MCF 10A (cell line): ENCODE measurements at regions not wholly inside any gene's neighbourhood (a gene's known extent, or its start where the extent isn't known, plus 50 kb on each side); places are given as distances from the start of the nearest gene placed in this dataset.
"Not testable (repeated sequence)": the region's sequence is repeated elsewhere in the genome, so short reads cannot be mapped to it uniquely, and the experiment has no call there.

Experiments used
- BruUV-seq: library from RNA; stranded (reverse); fragments of 400-500 nt; replicated peaks from 2 replicates; lab custom pipeline; 2021; lab: Mats Ljungman, UMichigan
- CTCF ChIA-PET: fragments of 300-600 bp; sonication (Branson Sonifier 250); formaldehyde crosslinking; extraction: SDS; loops from one replicate; lab custom pipeline; 2021; ENCODE audit warnings: antibody characterized with exemption, inconsistent platforms; lab: Yijun Ruan, JAX
- POLR2A ChIA-PET: fragments of 300-600, 350-650 bp; sonication (Branson Sonifier 250); formaldehyde crosslinking; extraction: SDS; loops from one replicate; lab custom pipeline; 2020; ENCODE audit warnings: antibody characterized with exemption, inconsistent platforms; lab: Yijun Ruan, JAX
- DNase-seq: peaks from one replicate; pipeline ENCODE4 v3.0.0-alpha.2; 2018; ENCODE audit not compliant: unreplicated experiment
- H3K27ac Mint-ChIP-seq: one replicate; pipeline ENCODE4 v1.8.0; 2022; ENCODE audit warnings: mild to moderate bottlenecking, low read depth, mixed read lengths; ENCODE audit not compliant: unreplicated experiment
- H3K27me3 Mint-ChIP-seq: one replicate; pipeline ENCODE4 v1.8.0; 2022; ENCODE audit warnings: mixed read lengths; ENCODE audit not compliant: insufficient read depth, unreplicated experiment
- H3K36me3 Mint-ChIP-seq: one replicate; pipeline ENCODE4 v1.8.0; 2022; ENCODE audit warnings: mild to moderate bottlenecking, moderate library complexity, mixed read lengths; ENCODE audit not compliant: insufficient read depth, unreplicated experiment
- H3K4me1 Mint-ChIP-seq: one replicate; pipeline ENCODE4 v1.8.0; 2022; ENCODE audit warnings: mixed read lengths; ENCODE audit not compliant: insufficient read depth, unreplicated experiment
- H3K4me3 Mint-ChIP-seq: one replicate; pipeline ENCODE4 v1.8.0; 2022; ENCODE audit warnings: mild to moderate bottlenecking, moderate library complexity, mixed read lengths; ENCODE audit not compliant: unreplicated experiment
- H3K9me3 Mint-ChIP-seq: one replicate; pipeline ENCODE4 v1.8.0; 2022; ENCODE audit warnings: mixed read lengths; ENCODE audit not compliant: unreplicated experiment
- intact Hi-C: fragments of 100-400 bp; cut with micrococcal nuclease; formaldehyde crosslinking; loops from 2 replicates; pipeline ENCODE4 v1.14.1; 2022
- TF ChIP-seq, protein P1 (sequence below): fragments of 200-600 bp; IDR thresholded peaks from one replicate; pipeline ENCODE4 v1.8.0; 2022; ENCODE audit warnings: antibody characterized with exemption, mild to moderate bottlenecking; ENCODE audit not compliant: unreplicated experiment

- Mint-ChIP-seq H3K4me1 (no peaks in the 10 kb centered on the region), H3K27ac (no peak overlapping the region), H3K27me3 (no peaks in the 10 kb centered on the region), H3K4me3 (no peak overlapping the region), H3K9me3 (peaks cover 16% of the 10 kb centered on the region), H3K36me3 (peaks cover 7% of the 10 kb centered on the region)
- ChIA-PET CTCF (interaction anchor here (1.0 kb wide), 1 partner anchor 41 kb away, joined by 4 read pairs; no protein-coding TSS in a partner anchor), POLR2A (interaction anchor here (0.6 kb wide), 1 partner anchor 1337 kb away, joined by 3 read pairs; no protein-coding TSS in a partner anchor)
- no TSS peak for BruUV-seq
- DNase-seq = no peak
- TF ChIP-seq, protein P1, sequence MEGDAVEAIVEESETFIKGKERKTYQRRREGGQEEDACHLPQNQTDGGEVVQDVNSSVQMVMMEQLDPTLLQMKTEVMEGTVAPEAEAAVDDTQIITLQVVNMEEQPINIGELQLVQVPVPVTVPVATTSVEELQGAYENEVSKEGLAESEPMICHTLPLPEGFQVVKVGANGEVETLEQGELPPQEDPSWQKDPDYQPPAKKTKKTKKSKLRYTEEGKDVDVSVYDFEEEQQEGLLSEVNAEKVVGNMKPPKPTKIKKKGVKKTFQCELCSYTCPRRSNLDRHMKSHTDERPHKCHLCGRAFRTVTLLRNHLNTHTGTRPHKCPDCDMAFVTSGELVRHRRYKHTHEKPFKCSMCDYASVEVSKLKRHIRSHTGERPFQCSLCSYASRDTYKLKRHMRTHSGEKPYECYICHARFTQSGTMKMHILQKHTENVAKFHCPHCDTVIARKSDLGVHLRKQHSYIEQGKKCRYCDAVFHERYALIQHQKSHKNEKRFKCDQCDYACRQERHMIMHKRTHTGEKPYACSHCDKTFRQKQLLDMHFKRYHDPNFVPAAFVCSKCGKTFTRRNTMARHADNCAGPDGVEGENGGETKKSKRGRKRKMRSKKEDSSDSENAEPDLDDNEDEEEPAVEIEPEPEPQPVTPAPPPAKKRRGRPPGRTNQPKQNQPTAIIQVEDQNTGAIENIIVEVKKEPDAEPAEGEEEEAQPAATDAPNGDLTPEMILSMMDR = no peak
- intact Hi-C loops = no loop called here
These were observed 228.2 kb upstream of the CNTN3 start for GRCh38 chr3:74842649-74843048.

GRCh38 chr3:74842141-74842540 is 227.7 kb upstream of the CNTN3 start:
- Mint-ChIP-seq H3K4me3 (no peak overlapping the region), H3K27me3 (no peaks in the 10 kb centered on the region), H3K36me3 (peaks cover 7% of the 10 kb centered on the region), H3K27ac (no peak overlapping the region), H3K9me3 (peaks cover 16% of the 10 kb centered on the region), H3K4me1 (no peaks in the 10 kb centered on the region)
- ChIA-PET CTCF (interaction anchor here (1.0 kb wide), 1 partner anchor 41 kb away, joined by 4 read pairs; no protein-coding TSS in a partner anchor), POLR2A (no interaction called here)
- no peak for DNase-seq
- no TSS peak for BruUV-seq
- TF ChIP-seq, protein P1 = no peak
- intact Hi-C loops = no loop called here

DNA sequence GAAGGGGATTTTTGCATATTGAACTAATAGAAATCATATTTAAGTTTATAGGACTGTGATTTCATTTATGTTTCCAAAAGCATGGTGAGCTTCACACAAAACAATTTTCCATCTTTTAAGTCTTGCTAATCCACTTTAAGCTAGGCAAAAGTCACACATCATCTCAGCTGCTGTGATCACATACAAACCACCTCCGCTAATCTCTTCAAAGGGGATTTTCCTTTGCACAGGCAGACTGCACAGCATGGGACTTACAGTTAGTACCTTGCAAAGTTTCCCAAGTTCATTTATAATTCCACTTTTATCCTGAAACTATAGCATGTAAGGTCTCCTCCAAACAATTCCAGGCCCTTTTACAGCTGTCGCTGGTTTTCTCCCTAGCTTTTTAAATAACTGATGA is 225.1 kb upstream of the CNTN3 start:
- CTCF ChIA-PET = interaction anchor here (0.8 kb wide), 1 partner anchor 11 kb away, joined by 3 read pairs; no protein-coding TSS in a partner anchor
- DNase-seq = no peak
- Mint-ChIP-seq H3K9me3 (no peaks in the 10 kb centered on the region), H3K27ac (no peak overlapping the region), H3K36me3 (no peaks in the 10 kb centered on the region), H3K4me1 (no peaks in the 10 kb centered on the region), H3K4me3 (no peak overlapping the region), H3K27me3 (no peaks in the 10 kb centered on the region)
- TF ChIP-seq, protein P1 = no peak
- no TSS peak for BruUV-seq
- intact Hi-C loops = no loop called here
- POLR2A ChIA-PET = no interaction called here

GRCh38 chr3:74832925-74833324 is 218.5 kb upstream of the CNTN3 start:
- H3K27me3 Mint-ChIP-seq = no peaks in the 10 kb centered on the region
- intact Hi-C loops = no loop called here

DNA sequence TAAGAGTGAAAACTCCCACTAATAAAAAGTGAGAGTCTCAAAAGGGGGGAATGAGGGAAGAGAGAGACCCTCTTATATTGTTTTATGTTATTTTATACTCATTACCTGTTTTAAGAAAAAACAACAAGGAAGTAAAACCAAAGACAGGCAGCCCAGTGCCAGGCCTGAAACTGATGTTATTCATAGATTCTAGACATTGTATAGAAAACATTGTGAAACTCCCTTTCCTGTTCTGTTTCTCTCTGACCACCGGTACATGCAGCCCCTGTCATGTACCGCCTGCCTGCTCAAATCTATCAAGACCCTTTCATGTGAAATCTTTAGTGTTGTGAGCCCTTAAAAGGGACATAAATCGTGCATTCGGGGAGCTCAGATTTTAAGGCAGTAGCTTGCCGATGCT is 216.4 kb upstream of the CNTN3 start:
- H3K27ac Mint-ChIP-seq, H3K27me3 Mint-ChIP-seq, CTCF ChIA-PET, DNase-seq, BruUV-seq, intact Hi-C loops, H3K9me3 Mint-ChIP-seq, H3K36me3 Mint-ChIP-seq, POLR2A ChIA-PET, H3K4me1 Mint-ChIP-seq, H3K4me3 Mint-ChIP-seq: not testable (repeated sequence)

More at GRCh38 chr3:74832925-74833324, 218.5 kb upstream of the CNTN3 start:
- Mint-ChIP-seq H3K9me3 (peaks cover 7% of the 10 kb centered on the region), H3K27ac (no peak overlapping the region), H3K4me1 (peaks cover 5% of the 10 kb centered on the region), H3K36me3 (no peaks in the 10 kb centered on the region), H3K4me3 (no peak overlapping the region)
- POLR2A ChIA-PET = no interaction called here
- TF ChIP-seq, protein P1 = no peak
- CTCF ChIA-PET = no interaction called here
- no peak for DNase-seq
- BruUV-seq = no TSS peak

DNA sequence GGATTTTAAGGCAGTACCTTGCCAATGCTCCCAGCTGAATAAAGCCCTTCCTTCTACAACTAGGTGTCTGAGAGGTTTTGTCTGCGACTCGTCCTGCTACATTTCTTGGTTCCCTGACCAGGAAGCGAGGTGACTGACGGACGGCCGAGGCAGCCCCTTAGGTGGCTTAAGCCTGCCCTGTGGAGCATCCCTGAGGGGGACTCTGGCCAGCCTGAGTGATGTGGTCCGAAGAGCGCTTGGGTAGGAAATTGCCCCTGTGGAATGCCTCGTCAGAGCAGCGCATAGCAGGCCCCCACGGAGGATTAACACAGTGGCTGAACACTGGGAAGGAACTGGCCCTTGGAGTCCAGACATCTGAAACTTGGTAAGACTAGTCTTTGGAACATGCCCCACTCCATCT is 210.9 kb upstream of the CNTN3 start:
- H3K36me3 Mint-ChIP-seq, POLR2A ChIA-PET, intact Hi-C loops, BruUV-seq, H3K4me1 Mint-ChIP-seq, CTCF ChIA-PET, H3K27me3 Mint-ChIP-seq, H3K27ac Mint-ChIP-seq, H3K4me3 Mint-ChIP-seq, DNase-seq: not testable (repeated sequence)
- H3K9me3 Mint-ChIP-seq = peaks cover 15% of the 10 kb centered on the region
